HG03139 (cell line): ENCODE measurements at regions not wholly inside any gene's neighbourhood (a gene's known extent, or its start where the extent isn't known, plus 50 kb on each side); places are given as distances from the start of the nearest gene placed in this dataset.

Source experiments
- ATAC-seq: cut with Tn5 transposase; IDR thresholded peaks from one replicate; pipeline ENCODE4 v1.9.1; 2021; ENCODE audit not compliant: unreplicated experiment

- no peak for ATAC-seq
These were observed 61.7 kb upstream of the NEBL start for GRCh38 chr10:20958764-20959163.

GRCh38 chr10:20958225-20958624 is 61.1 kb upstream of the NEBL start:
- ATAC-seq: no peak

DNA sequence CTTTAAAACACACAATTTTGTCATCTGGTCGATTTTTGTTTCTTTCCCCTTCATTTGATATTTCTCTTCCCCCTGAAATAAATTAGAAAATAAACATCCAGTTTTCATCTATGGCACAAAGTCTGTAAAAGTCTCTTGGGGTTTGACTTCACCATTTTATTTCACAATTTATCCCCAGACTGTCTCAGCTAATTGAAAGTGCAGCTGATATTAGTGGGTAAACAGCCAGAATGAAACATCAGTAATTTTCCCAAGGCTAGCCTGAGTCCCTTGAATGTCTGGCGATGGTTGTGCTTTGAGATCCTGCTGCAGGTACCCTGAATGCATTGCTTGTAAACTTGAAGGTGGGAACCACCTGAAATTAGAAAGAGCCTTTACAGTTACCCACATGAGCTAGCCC is 60.6 kb upstream of the NEBL start:
- no peak for ATAC-seq

DNA sequence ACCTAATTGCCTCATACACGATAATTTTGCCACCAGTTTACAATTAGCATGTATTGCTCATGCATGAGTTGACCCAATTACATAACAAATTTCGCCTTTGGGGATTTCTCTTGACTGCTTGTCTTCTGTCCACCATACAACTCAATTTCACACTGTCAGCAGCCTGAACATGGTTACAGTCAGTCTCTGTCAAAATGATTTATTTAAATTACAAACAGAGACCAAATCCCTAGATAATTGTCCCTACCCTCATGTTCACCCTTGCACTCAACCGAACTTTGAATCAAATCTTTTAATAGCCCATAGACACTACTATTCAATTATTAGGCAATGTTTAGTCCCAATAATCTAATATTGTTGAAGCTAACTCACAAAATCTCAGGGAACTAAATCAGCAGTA is 59.7 kb upstream of the NEBL start:
- ATAC-seq: no peak

- no peak for ATAC-seq
These were observed 58.3 kb upstream of the NEBL start for GRCh38 chr10:20955355-20955893.

DNA sequence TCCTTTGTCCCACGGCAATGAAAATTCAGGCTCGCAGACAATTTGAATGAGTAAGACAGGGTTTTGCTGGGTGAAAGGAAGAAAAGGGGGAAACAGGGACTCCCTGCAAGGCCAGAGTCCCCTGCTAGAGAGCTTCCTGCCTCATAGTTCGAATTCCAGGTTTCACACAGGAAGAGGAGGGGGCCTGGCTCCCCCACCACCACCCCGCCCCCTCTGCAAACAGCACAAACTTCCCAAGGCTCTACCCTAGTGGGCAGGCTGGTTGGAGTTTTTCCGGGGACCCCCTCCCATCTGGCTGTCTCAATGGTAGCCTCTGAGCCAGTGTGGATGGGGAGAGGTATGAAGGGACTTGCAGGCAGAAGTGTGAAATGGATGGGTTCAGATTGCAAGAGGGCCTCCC is 57.4 kb upstream of the NEBL start:
- ATAC-seq: no peak

- no peak for ATAC-seq
These were observed 56.0 kb upstream of the NEBL start for GRCh38 chr10:20953120-20953519.

DNA sequence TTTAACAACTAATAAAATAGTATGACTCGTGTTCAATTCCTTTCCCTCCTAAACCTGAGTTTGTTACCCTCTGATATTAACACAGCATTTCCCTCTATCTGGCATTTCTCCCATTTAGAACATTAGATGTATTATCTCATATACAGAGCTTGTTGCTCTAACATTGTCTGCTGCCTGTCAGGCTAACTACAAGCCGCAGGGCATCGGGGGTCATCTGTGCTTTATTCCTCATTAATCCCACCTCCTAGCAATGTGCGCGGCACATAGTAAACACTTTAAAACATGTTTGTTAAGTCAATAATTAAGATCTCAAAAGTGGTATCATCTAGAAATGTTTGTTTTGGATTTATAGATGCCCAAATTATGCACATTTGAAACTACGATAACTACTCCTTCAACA is 52.9 kb upstream of the NEBL start:
- ATAC-seq: no peak

- peak; percentile 51 for ATAC-seq
These were observed 51.7 kb upstream of the NEBL start for GRCh38 chr10:20948686-20949327.
